ENCODE measurements at regions not wholly inside any gene's neighbourhood (a gene's known extent, or its start where the extent isn't known, plus 50 kb on each side); places are given as distances from the start of the nearest gene placed in this dataset.

GRCh38 chr12:11460343-11461023, 65.1 kb upstream of the PRB2 start:
- Histone ChIP-seq H3K4me1 (replicated peaks in 1 of 2; ENCODE audit: control insufficient read depth in 2 of 2, insufficient read depth in 2 of 2, low read length in 2 of 2) (no peaks in the 10 kb centered on the region), H4K20me1 (replicated peaks; ENCODE audit: control insufficient read depth, insufficient read depth, low read length) (no peaks in the 10 kb centered on the region), H3K4me3 (no peak overlapping the region), H2AFZ (ENCODE audit: low read depth, low read length) (no peak overlapping the region), H3K4me2 (ENCODE audit: insufficient read depth, low read length) (no peak overlapping the region), H3K9me3 (replicated peaks; ENCODE audit: control insufficient read depth, insufficient read depth, low read depth, low read length) (no peaks in the 10 kb centered on the region), H3K9ac (ENCODE audit: insufficient read depth in 1 of 2, low read depth in 2 of 2, low read length in 2 of 2) (no peak overlapping the region), H3K9me1 (ENCODE audit: control insufficient read depth, insufficient read depth, low read length) (no peaks in the 10 kb centered on the region), H3K36me3 (ENCODE audit: control insufficient read depth, insufficient read depth, low read length) (no peaks in the 10 kb centered on the region), H3K27me3 (ENCODE audit: control insufficient read depth in 2 of 2, insufficient read depth in 2 of 2, low read length in 2 of 2) (no peaks in the 10 kb centered on the region), H3K27ac (ENCODE audit: extremely low read depth, low read depth, low read length) (no peak overlapping the region), H3K79me2 (ENCODE audit: control insufficient read depth, insufficient read depth, low read length) (no peaks in the 10 kb centered on the region)
- no peak for DNase-seq (ENCODE audit: extremely low read depth in 1 of 4, low spot score in 3 of 4)
- no TSS peak for BruUV-seq (replicated peaks)
- FAIRE-seq, result no peak
- ChIA-PET CTCF (ENCODE audit: low intra/inter-chr PET ratio) (no interaction called here), POLR2A (no interaction called here)
- TF ChIP-seq GABPB2 (CRISPR knock-in tag; conservative IDR thresholded peaks at IDR 0.05), result no peak
- TF ChIP-seq RFX1 (IDR thresholded peaks at IDR 0.05), result no peak
- no peak for TF ChIP-seq HNRNPK (IDR thresholded peaks at IDR 0.05; ENCODE audit: low read depth, low read length, poor library complexity, severe bottlenecking)
- 0% methylated on average over 1 of the region's 1 CpG for WGBS (ENCODE audit: insufficient coverage, low coverage, missing lambda C conversion rate)
- ATAC-seq, result no peak
- in situ Hi-C loops (cut with MboI) (no loop called here), intact Hi-C loops (cut with micrococcal nuclease) (no loop called here)

GRCh38 chr12:11461433-11461832, 66.1 kb upstream of the PRB2 start:
- Histone ChIP-seq H3K9me1 (ENCODE audit: control insufficient read depth, insufficient read depth, low read length) (no peaks in the 10 kb centered on the region), H3K4me2 (ENCODE audit: insufficient read depth, low read length) (no peak overlapping the region), H2AFZ (ENCODE audit: low read depth, low read length) (no peak overlapping the region), H3K27ac (ENCODE audit: extremely low read depth, low read depth, low read length) (no peak overlapping the region), H4K20me1 (replicated peaks; ENCODE audit: control insufficient read depth, insufficient read depth, low read length) (no peaks in the 10 kb centered on the region), H3K79me2 (ENCODE audit: control insufficient read depth, insufficient read depth, low read length) (no peaks in the 10 kb centered on the region), H3K4me3 (no peak overlapping the region), H3K9me3 (replicated peaks; ENCODE audit: control insufficient read depth, insufficient read depth, low read depth, low read length) (no peaks in the 10 kb centered on the region), H3K4me1 (replicated peaks in 1 of 2; ENCODE audit: control insufficient read depth in 2 of 2, insufficient read depth in 2 of 2, low read length in 2 of 2) (no peaks in the 10 kb centered on the region), H3K36me3 (ENCODE audit: control insufficient read depth, insufficient read depth, low read length) (no peaks in the 10 kb centered on the region), H3K9ac (ENCODE audit: insufficient read depth in 1 of 2, low read depth in 2 of 2, low read length in 2 of 2) (no peak overlapping the region), H3K27me3 (ENCODE audit: control insufficient read depth in 2 of 2, insufficient read depth in 2 of 2, low read length in 2 of 2) (no peaks in the 10 kb centered on the region)
- BruUV-seq (replicated peaks), result no TSS peak
- 0% methylated on average over 3 of the region's 4 CpGs for WGBS (ENCODE audit: insufficient coverage, low coverage, missing lambda C conversion rate)
- POLR2A ChIA-PET, result no interaction called here
- DNase-seq (ENCODE audit: extremely low read depth in 1 of 4, low spot score in 3 of 4), result no peak
- CTCF ChIA-PET (ENCODE audit: low intra/inter-chr PET ratio), result no interaction called here
- ATAC-seq, result no peak
- intact Hi-C loops (cut with micrococcal nuclease) (no loop called here), in situ Hi-C loops (cut with MboI) (no loop called here)
- no peak for FAIRE-seq
- no peak for TF ChIP-seq PRDM10 (IDR thresholded peaks at IDR 0.05; ENCODE audit: partially characterized antibody)
- no peak for TF ChIP-seq TCFL5 (CRISPR knock-in tag; conservative IDR thresholded peaks at IDR 0.05)
- no peak for TF ChIP-seq TSHZ1 (CRISPR knock-in tag; IDR thresholded peaks at IDR 0.05)
- TF ChIP-seq FOXJ3 (CRISPR knock-in tag; IDR thresholded peaks at IDR 0.05), result no peak
- TF ChIP-seq DPF2 (IDR thresholded peaks at IDR 0.05), result no peak
- no peak for TF ChIP-seq MBD2 (IDR thresholded peaks at IDR 0.05; ENCODE audit: borderline replicate concordance, low read depth)
- no peak for TF ChIP-seq ZNF79 (CRISPR knock-in tag; IDR thresholded peaks at IDR 0.05; ENCODE audit: low read depth)

All from K562 (cell line).